ENCODE measurements at regions not wholly inside any gene's neighbourhood (a gene's known extent, or its start where the extent isn't known, plus 50 kb on each side); places are given as distances from the start of the nearest gene placed in this dataset.

DNA sequence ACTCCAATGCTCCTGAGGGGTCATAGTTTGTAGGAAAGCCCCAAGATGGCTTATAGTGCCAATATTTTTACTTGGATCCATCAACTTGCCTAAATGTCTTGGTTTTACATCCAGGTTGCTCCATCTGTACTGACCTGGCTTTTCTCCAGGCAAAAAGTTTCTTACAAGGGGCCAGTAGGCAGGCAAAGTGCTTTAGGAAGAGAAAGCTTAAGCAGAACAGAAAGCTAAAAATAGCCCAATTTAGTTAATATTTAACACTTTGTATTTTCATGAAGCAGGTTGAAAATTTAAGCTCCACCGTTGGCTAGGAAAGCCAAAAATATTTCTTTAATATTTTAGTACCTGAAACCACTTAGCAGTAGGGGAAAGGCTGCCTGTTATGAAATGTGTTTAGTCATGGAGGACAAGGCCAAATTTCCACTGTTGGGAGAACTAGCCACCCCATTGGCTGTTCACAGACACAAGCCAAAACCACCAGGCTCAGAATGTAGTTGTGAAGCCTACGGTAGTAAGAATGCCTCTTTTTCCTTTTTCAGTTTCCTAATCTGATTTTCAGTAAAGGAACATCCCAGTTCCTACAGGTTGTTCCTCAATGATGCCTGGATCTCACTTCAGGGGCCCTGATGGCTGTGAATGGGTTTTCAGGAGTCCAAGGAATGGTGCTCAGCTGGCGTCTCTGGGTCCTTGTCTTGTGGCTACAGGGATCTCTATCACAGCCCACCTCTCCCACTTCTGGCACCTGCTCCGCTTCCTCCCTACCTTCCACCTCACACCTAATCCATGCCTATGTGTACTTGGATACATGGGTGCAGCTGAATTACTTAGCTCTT lies 324.8 kb downstream of the PMP22 start:
- Histone ChIP-seq H3K27ac (ENCODE audit: low read depth in 2 of 2, low read length in 2 of 2) (no peak overlapping the region), H3K36me3 (ENCODE audit: control insufficient read depth in 2 of 2, insufficient read depth in 2 of 2, low read length in 2 of 2) (no peaks in the 10 kb centered on the region), H3K4me3 (ENCODE audit: low read length in 2 of 2) (no peak overlapping the region), H3K9me3 (ENCODE audit: control insufficient read depth in 2 of 2, low read length in 2 of 2) (no peaks in the 10 kb centered on the region), H3K27me3 (ENCODE audit: control insufficient read depth in 2 of 2, insufficient read depth in 2 of 2, low read length in 2 of 2) (no peaks in the 10 kb centered on the region), H3K4me1 (ENCODE audit: control insufficient read depth in 2 of 2, insufficient read depth in 2 of 2, low read length in 2 of 2) (no peaks in the 10 kb centered on the region), H3K9ac (ENCODE audit: low read depth in 1 of 2, low read length in 2 of 2) (no peak overlapping the region)

DNA sequence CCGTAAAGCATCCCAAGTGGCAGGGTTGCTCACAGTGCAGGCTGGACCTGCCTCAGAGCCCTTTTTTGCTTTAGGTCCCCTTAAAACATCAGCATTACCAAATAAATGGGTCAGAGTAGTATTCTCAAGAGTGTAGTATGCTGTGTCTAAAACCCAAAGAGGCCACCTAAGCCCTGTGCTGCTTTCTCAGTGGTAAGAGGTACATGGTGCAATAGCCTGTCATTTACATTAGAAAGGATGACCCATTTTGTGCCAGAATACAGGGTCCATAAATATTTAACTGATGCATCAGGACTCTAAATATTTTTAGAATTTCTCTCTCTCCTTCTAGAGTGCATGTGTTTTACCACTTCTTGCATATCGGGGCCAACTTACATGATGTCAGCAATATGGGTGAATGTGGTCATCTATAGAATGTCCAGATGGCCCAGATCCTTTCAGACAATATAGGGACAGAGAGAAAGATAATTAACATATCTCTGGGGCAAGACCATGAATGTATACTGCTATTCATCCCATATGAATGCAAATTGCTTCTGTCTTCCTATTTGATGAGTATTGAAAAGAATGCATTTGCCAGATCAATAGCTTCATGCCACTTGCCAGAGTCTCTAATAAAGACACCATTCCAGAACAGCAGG lies 329.2 kb downstream of the PMP22 start:
- Histone ChIP-seq H3K4me1 (ENCODE audit: control insufficient read depth in 2 of 2, insufficient read depth in 2 of 2, low read length in 2 of 2) (no peaks in the 10 kb centered on the region), H3K36me3 (ENCODE audit: control insufficient read depth in 2 of 2, insufficient read depth in 2 of 2, low read length in 2 of 2) (no peaks in the 10 kb centered on the region), H3K9ac (ENCODE audit: low read depth in 1 of 2, low read length in 2 of 2) (no peak overlapping the region), H3K4me3 (ENCODE audit: low read length in 2 of 2) (no peak overlapping the region), H3K9me3 (ENCODE audit: control insufficient read depth in 2 of 2, low read length in 2 of 2) (no peaks in the 10 kb centered on the region), H3K27ac (ENCODE audit: low read depth in 2 of 2, low read length in 2 of 2) (no peak overlapping the region), H3K27me3 (ENCODE audit: control insufficient read depth in 2 of 2, insufficient read depth in 2 of 2, low read length in 2 of 2) (no peaks in the 10 kb centered on the region)

DNA sequence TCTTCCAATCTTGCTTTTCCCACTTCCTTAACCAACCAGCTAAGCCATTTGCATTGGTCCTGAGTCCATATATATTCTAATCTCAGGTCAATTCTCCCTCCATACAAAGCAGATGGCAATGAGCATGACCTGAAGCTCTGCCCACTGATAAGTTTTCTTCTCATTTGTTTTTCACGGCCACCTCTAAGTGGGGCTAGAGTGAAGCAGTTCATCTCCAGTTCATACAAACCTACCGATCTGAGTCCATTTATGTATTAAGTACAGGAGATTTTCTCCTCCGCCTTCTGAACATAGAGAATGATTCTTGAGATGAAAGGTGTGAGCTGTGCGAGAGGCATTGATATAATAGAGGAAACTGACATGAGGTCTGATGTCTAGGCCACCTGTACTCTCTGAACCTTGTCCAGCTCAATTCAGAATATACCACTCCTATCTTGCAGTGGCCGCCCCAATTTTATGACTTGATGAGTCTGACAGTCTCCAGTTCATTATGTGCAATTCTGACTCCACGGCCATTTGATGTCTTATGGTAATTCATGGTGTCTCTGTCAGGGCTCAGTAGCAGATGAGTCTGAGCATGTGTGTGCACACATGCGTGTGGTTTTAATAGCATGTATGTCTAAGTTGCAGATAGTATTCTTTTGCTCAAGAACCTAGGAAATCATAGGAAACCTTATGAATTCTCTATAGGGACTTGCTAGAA lies 329.8 kb downstream of the PMP22 start:
- H3K9me3 ChIP-seq (ENCODE audit: control insufficient read depth in 2 of 2, low read length in 2 of 2): no peaks in the 10 kb centered on the region
- no peaks in the 10 kb centered on the region for H3K27me3 ChIP-seq (ENCODE audit: control insufficient read depth in 2 of 2, insufficient read depth in 2 of 2, low read length in 2 of 2)
- no peak overlapping the region for H3K4me3 ChIP-seq (ENCODE audit: low read length in 2 of 2)
- H3K4me1 ChIP-seq (ENCODE audit: control insufficient read depth in 2 of 2, insufficient read depth in 2 of 2, low read length in 2 of 2): no peaks in the 10 kb centered on the region
- no peaks in the 10 kb centered on the region for H3K36me3 ChIP-seq (ENCODE audit: control insufficient read depth in 2 of 2, insufficient read depth in 2 of 2, low read length in 2 of 2)
- no peak overlapping the region for H3K9ac ChIP-seq (ENCODE audit: low read depth in 1 of 2, low read length in 2 of 2)
- H3K27ac ChIP-seq (ENCODE audit: low read depth in 2 of 2, low read length in 2 of 2): no peak overlapping the region

- H3K9me3 ChIP-seq (ENCODE audit: control insufficient read depth in 2 of 2, low read length in 2 of 2): no peaks in the 10 kb centered on the region
- H3K27ac ChIP-seq (ENCODE audit: low read depth in 2 of 2, low read length in 2 of 2): no peak overlapping the region
- no peaks in the 10 kb centered on the region for H3K36me3 ChIP-seq (ENCODE audit: control insufficient read depth in 2 of 2, insufficient read depth in 2 of 2, low read length in 2 of 2)
- H3K4me3 ChIP-seq (ENCODE audit: low read length in 2 of 2): no peak overlapping the region
- no peaks in the 10 kb centered on the region for H3K4me1 ChIP-seq (ENCODE audit: control insufficient read depth in 2 of 2, insufficient read depth in 2 of 2, low read length in 2 of 2)
- H3K9ac ChIP-seq (ENCODE audit: low read depth in 1 of 2, low read length in 2 of 2): no peak overlapping the region
- H3K27me3 ChIP-seq (ENCODE audit: control insufficient read depth in 2 of 2, insufficient read depth in 2 of 2, low read length in 2 of 2): no peaks in the 10 kb centered on the region
These were observed 331.4 kb downstream of the PMP22 start for GRCh38 chr17:14933676-14934075.

GRCh38 chr17:14926526-14927122 lies 338.5 kb downstream of the PMP22 start:
- no peak overlapping the region for H3K4me3 ChIP-seq (ENCODE audit: low read length in 2 of 2)
- no peaks in the 10 kb centered on the region for H3K36me3 ChIP-seq (ENCODE audit: control insufficient read depth in 2 of 2, insufficient read depth in 2 of 2, low read length in 2 of 2)
- no peak overlapping the region for H3K27ac ChIP-seq (ENCODE audit: low read depth in 2 of 2, low read length in 2 of 2)
- no peak overlapping the region for H3K9ac ChIP-seq (ENCODE audit: low read depth in 1 of 2, low read length in 2 of 2)
- H3K9me3 ChIP-seq (ENCODE audit: control insufficient read depth in 2 of 2, low read length in 2 of 2): no peaks in the 10 kb centered on the region
- H3K4me1 ChIP-seq (ENCODE audit: control insufficient read depth in 2 of 2, insufficient read depth in 2 of 2, low read length in 2 of 2): no peaks in the 10 kb centered on the region
- no peaks in the 10 kb centered on the region for H3K27me3 ChIP-seq (ENCODE audit: control insufficient read depth in 2 of 2, insufficient read depth in 2 of 2, low read length in 2 of 2)

DNA sequence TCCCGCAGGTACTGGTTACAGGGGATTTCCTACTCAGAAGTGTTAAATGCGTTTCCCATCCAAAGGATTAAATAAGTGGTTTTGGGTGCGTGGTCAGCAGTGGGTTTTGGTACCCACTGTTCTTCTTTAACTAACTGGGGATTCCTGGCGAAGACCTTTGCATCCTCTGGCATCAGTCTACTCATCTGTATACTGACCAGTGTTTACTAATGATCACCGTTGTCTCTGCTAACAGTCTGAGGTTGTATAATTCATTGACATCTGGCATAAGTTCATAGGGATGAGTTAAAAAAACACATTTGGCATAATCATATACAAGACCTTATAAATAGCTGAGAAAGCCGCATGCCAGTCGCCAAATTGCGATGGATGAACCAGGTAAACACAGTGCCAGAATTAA lies 339.1 kb downstream of the PMP22 start:
- no peaks in the 10 kb centered on the region for H3K9me3 ChIP-seq (ENCODE audit: control insufficient read depth in 2 of 2, low read length in 2 of 2)
- H3K9ac ChIP-seq (ENCODE audit: low read depth in 1 of 2, low read length in 2 of 2): no peak overlapping the region
- no peaks in the 10 kb centered on the region for H3K36me3 ChIP-seq (ENCODE audit: control insufficient read depth in 2 of 2, insufficient read depth in 2 of 2, low read length in 2 of 2)
- H3K27me3 ChIP-seq (ENCODE audit: control insufficient read depth in 2 of 2, insufficient read depth in 2 of 2, low read length in 2 of 2): no peaks in the 10 kb centered on the region
- H3K4me1 ChIP-seq (ENCODE audit: control insufficient read depth in 2 of 2, insufficient read depth in 2 of 2, low read length in 2 of 2): no peaks in the 10 kb centered on the region
- no peak overlapping the region for H3K27ac ChIP-seq (ENCODE audit: low read depth in 2 of 2, low read length in 2 of 2)
- H3K4me3 ChIP-seq (ENCODE audit: low read length in 2 of 2): no peak overlapping the region

GRCh38 chr17:14925498-14925897 lies 339.6 kb downstream of the PMP22 start:
- Histone ChIP-seq H3K27me3 (ENCODE audit: control insufficient read depth in 2 of 2, insufficient read depth in 2 of 2, low read length in 2 of 2) (no peaks in the 10 kb centered on the region), H3K9ac (ENCODE audit: low read depth in 1 of 2, low read length in 2 of 2) (no peak overlapping the region), H3K9me3 (ENCODE audit: control insufficient read depth in 2 of 2, low read length in 2 of 2) (no peaks in the 10 kb centered on the region), H3K4me3 (ENCODE audit: low read length in 2 of 2) (no peak overlapping the region), H3K4me1 (ENCODE audit: control insufficient read depth in 2 of 2, insufficient read depth in 2 of 2, low read length in 2 of 2) (no peaks in the 10 kb centered on the region), H3K27ac (ENCODE audit: low read depth in 2 of 2, low read length in 2 of 2) (no peak overlapping the region), H3K36me3 (ENCODE audit: control insufficient read depth in 2 of 2, insufficient read depth in 2 of 2, low read length in 2 of 2) (no peaks in the 10 kb centered on the region)

- no peaks in the 10 kb centered on the region for H3K27me3 ChIP-seq (ENCODE audit: control insufficient read depth in 2 of 2, insufficient read depth in 2 of 2, low read length in 2 of 2)
- H3K4me3 ChIP-seq (ENCODE audit: low read length in 2 of 2): no peak overlapping the region
- no peak overlapping the region for H3K27ac ChIP-seq (ENCODE audit: low read depth in 2 of 2, low read length in 2 of 2)
- no peaks in the 10 kb centered on the region for H3K36me3 ChIP-seq (ENCODE audit: control insufficient read depth in 2 of 2, insufficient read depth in 2 of 2, low read length in 2 of 2)
- H3K9me3 ChIP-seq (ENCODE audit: control insufficient read depth in 2 of 2, low read length in 2 of 2): no peaks in the 10 kb centered on the region
- no peaks in the 10 kb centered on the region for H3K4me1 ChIP-seq (ENCODE audit: control insufficient read depth in 2 of 2, insufficient read depth in 2 of 2, low read length in 2 of 2)
- no peak overlapping the region for H3K9ac ChIP-seq (ENCODE audit: low read depth in 1 of 2, low read length in 2 of 2)
These were observed 341.1 kb downstream of the PMP22 start for GRCh38 chr17:14923981-14924380.

GRCh38 chr17:14922411-14922810 lies 342.7 kb downstream of the PMP22 start:
- no peaks in the 10 kb centered on the region for H3K9me3 ChIP-seq (ENCODE audit: control insufficient read depth in 2 of 2, low read length in 2 of 2)
- no peak overlapping the region for H3K9ac ChIP-seq (ENCODE audit: low read depth in 1 of 2, low read length in 2 of 2)
- H3K27me3 ChIP-seq (ENCODE audit: control insufficient read depth in 2 of 2, insufficient read depth in 2 of 2, low read length in 2 of 2): no peaks in the 10 kb centered on the region
- H3K36me3 ChIP-seq (ENCODE audit: control insufficient read depth in 2 of 2, insufficient read depth in 2 of 2, low read length in 2 of 2): no peaks in the 10 kb centered on the region
- no peak overlapping the region for H3K4me3 ChIP-seq (ENCODE audit: low read length in 2 of 2)
- no peaks in the 10 kb centered on the region for H3K4me1 ChIP-seq (ENCODE audit: control insufficient read depth in 2 of 2, insufficient read depth in 2 of 2, low read length in 2 of 2)
- no peak overlapping the region for H3K27ac ChIP-seq (ENCODE audit: low read depth in 2 of 2, low read length in 2 of 2)

- no peaks in the 10 kb centered on the region for H3K9me3 ChIP-seq (ENCODE audit: control insufficient read depth in 2 of 2, low read length in 2 of 2)
- no peak overlapping the region for H3K27ac ChIP-seq (ENCODE audit: low read depth in 2 of 2, low read length in 2 of 2)
- H3K27me3 ChIP-seq (ENCODE audit: control insufficient read depth in 2 of 2, insufficient read depth in 2 of 2, low read length in 2 of 2): no peaks in the 10 kb centered on the region
- H3K4me1 ChIP-seq (ENCODE audit: control insufficient read depth in 2 of 2, insufficient read depth in 2 of 2, low read length in 2 of 2): no peaks in the 10 kb centered on the region
- H3K36me3 ChIP-seq (ENCODE audit: control insufficient read depth in 2 of 2, insufficient read depth in 2 of 2, low read length in 2 of 2): no peaks in the 10 kb centered on the region
- no peak overlapping the region for H3K9ac ChIP-seq (ENCODE audit: low read depth in 1 of 2, low read length in 2 of 2)
- H3K4me3 ChIP-seq (ENCODE audit: low read length in 2 of 2): no peak overlapping the region
These were observed 343.2 kb downstream of the PMP22 start for GRCh38 chr17:14921936-14922335.
